ENCODE measurements at regions not wholly inside any gene's neighbourhood (a gene's known extent, or its start where the extent isn't known, plus 50 kb on each side); places are given as distances from the start of the nearest gene placed in this dataset.

- TF ChIP-seq ZNF416 (CRISPR knock-in tag; IDR thresholded peaks at IDR 0.05) (no peak), TEAD1 (CRISPR knock-in tag; IDR thresholded peaks at IDR 0.05) (no peak), ZBTB21 (CRISPR knock-in tag; IDR thresholded peaks at IDR 0.05; ENCODE audit: borderline replicate concordance) (no peak), TCF7 (CRISPR knock-in tag; IDR thresholded peaks at IDR 0.05; ENCODE audit: low read depth) (no peak), ATF3 (CRISPR knock-in tag; conservative IDR thresholded peaks at IDR 0.05) (no peak), FOXJ3 (CRISPR knock-in tag; IDR thresholded peaks at IDR 0.05; ENCODE audit: borderline replicate concordance) (no peak), CTCF (IDR thresholded peaks at IDR 0.05) (no peak)
These were observed 308.2 kb downstream of the EN1 start for GRCh38 chr2:118539290-118539689.

All from WTC11 (cell line).